Peyer's patch (tissue), 4 donors: ENCODE measurements at regions not wholly inside any gene's neighbourhood (a gene's known extent, or its start where the extent isn't known, plus 50 kb on each side); places are given as distances from the start of the nearest gene placed in this dataset.
A peak's percentile ranks its signal among the peaks of the same experiment; 100 is the strongest.

Experiments used
- DNase-seq, 3 donors: peaks; one replicate each; pipeline ENCODE4 v3.0.0-alpha.2; 2017 to 2019
- H3K27ac ChIP-seq, 4 donors: fragments of 200-600 bp; sonication (generic); one replicate each; pipeline ENCODE4 v1.5.1; 2016 to 2019
- H3K27me3 ChIP-seq, 2 donors: fragments of 200-600 bp; sonication (generic); one replicate each; pipeline ENCODE4 v1.5.1; 2019
- H3K36me3 ChIP-seq, 3 donors: fragments of 200-600 bp; sonication (generic); one replicate each; pipeline ENCODE4 v1.5.1; 2016 to 2019
- H3K4me1 ChIP-seq, 4 donors: fragments of 200-600 bp; sonication (generic); one replicate each; pipeline ENCODE4 v1.5.1; 2016 to 2019
- H3K4me3 ChIP-seq, 4 donors: fragments of 200-600 bp; sonication (generic); 1 replicate in 3 of 4; 2 replicates in 1 of 4; pipeline ENCODE4 v1.5.1; 2016 to 2019; ENCODE audit warnings: mild to moderate bottlenecking in 1 of 4
- H3K9me3 ChIP-seq, 4 donors: fragments of 200-600 bp; sonication (generic); one replicate each; pipeline ENCODE4 v1.5.1; 2016 to 2019; ENCODE audit warnings: mild to moderate bottlenecking in 1 of 4
- CTCF ChIP-seq, 6 experiments: fragments of 450-650 bp in 4 of 6; fragments of 200-600 bp in 2 of 6; sonication (generic) in 1 of 6; IDR thresholded peaks; one replicate each; pipeline ENCODE4 v1.5.1; 2017 to 2019; ENCODE audit warnings: antibody characterized with exemption in 6 of 6, mild to moderate bottlenecking in 3 of 6, moderate library complexity in 1 of 6
- POLR2A ChIP-seq, 2 donors: fragments of 450-650 bp; IDR thresholded peaks; one replicate each; pipeline ENCODE4 v1.5.1; 2017; ENCODE audit warnings: antibody characterized with exemption in 2 of 2, mild to moderate bottlenecking in 2 of 2, moderate library complexity in 2 of 2

GRCh38 chr22:49307870-49308269 is 519.8 kb downstream of the BRD1 start:
- no peaks in the 10 kb centered on the region for H3K36me3 ChIP-seq
- H3K4me3 ChIP-seq, result no peak overlapping the region
- TF ChIP-seq CTCF (IDR thresholded peaks at IDR 0.05) (no peak), POLR2A (IDR thresholded peaks at IDR 0.05) (no peak)
- H3K27me3 ChIP-seq, result no peaks in the 10 kb centered on the region
- peak in 2 of 3 donors; percentile 23 to 36 for DNase-seq
- H3K4me1 ChIP-seq, result no peaks in the 10 kb centered on the region
- H3K9me3 ChIP-seq, result no peaks in the 10 kb centered on the region
- H3K27ac ChIP-seq, result no peak overlapping the region

- DNase-seq, result no peak
- Histone ChIP-seq H3K9me3 (no peaks in the 10 kb centered on the region), H3K4me1 (no peaks in the 10 kb centered on the region), H3K36me3 (no peaks in the 10 kb centered on the region), H3K4me3 (no peak overlapping the region), H3K27me3 (no peaks in the 10 kb centered on the region), H3K27ac (no peak overlapping the region)
- TF ChIP-seq POLR2A (IDR thresholded peaks at IDR 0.05) (no peak), CTCF (IDR thresholded peaks at IDR 0.05) (no peak)
Measured at GRCh38 chr22:49307481-49307830, 520.2 kb downstream of the BRD1 start.

GRCh38 chr22:49306632-49307480 is 520.8 kb downstream of the BRD1 start:
- Histone ChIP-seq H3K27me3 (no peaks in the 10 kb centered on the region), H3K4me1 (no peaks in the 10 kb centered on the region), H3K27ac (no peak overlapping the region), H3K4me3 (no peak overlapping the region), H3K36me3 (no peaks in the 10 kb centered on the region), H3K9me3 (no peaks in the 10 kb centered on the region)
- peak in 2 of 3 donors; percentile 36 to 39 for DNase-seq
- TF ChIP-seq POLR2A (IDR thresholded peaks at IDR 0.05) (no peak), CTCF (IDR thresholded peaks at IDR 0.05) (no peak)

- Histone ChIP-seq H3K4me3 (no peak overlapping the region), H3K27me3 (no peaks in the 10 kb centered on the region), H3K4me1 (no peaks in the 10 kb centered on the region), H3K27ac (no peak overlapping the region), H3K9me3 (no peaks in the 10 kb centered on the region), H3K36me3 (no peaks in the 10 kb centered on the region)
- peak in 2 of 3 donors; percentile 22 to 37 for DNase-seq
- no peak for TF ChIP-seq POLR2A (IDR thresholded peaks at IDR 0.05)
- TF ChIP-seq CTCF (IDR thresholded peaks at IDR 0.05), result no peak
Measured at GRCh38 chr22:49305966-49306631, 521.6 kb downstream of the BRD1 start.

GRCh38 chr22:49305214-49305965 is 522.3 kb downstream of the BRD1 start:
- TF ChIP-seq POLR2A (IDR thresholded peaks at IDR 0.05) (no peak), CTCF (IDR thresholded peaks at IDR 0.05) (peak; percentile 26 to 77 (median 69))
- no peaks in the 10 kb centered on the region for H3K36me3 ChIP-seq
- H3K27me3 ChIP-seq, result no peaks in the 10 kb centered on the region
- peak in 2 of 3 donors; percentile 66 to 74 for DNase-seq
- H3K4me1 ChIP-seq, result no peaks in the 10 kb centered on the region
- H3K27ac ChIP-seq, result no peak overlapping the region
- H3K9me3 ChIP-seq, result no peaks in the 10 kb centered on the region
- H3K4me3 ChIP-seq, result no peak overlapping the region
